Upper lobe of right lung (tissue), 1 donor: ENCODE measurements at regions not wholly inside any gene's neighbourhood (a gene's known extent, or its start where the extent isn't known, plus 50 kb on each side); places are given as distances from the start of the nearest gene placed in this dataset.

Experiments used
- ATAC-seq: fragments of 200-7000 bp; cut with Tn5 transposase; one replicate; pipeline ENCODE4 v1.9.1; 2020; ENCODE audit warnings: mild to moderate bottlenecking, moderate library complexity
- DNase-seq: peaks from one replicate; pipeline ENCODE4 v3.0.0-alpha.2; 2020
- H3K27ac ChIP-seq: fragments of 200-600 bp; one replicate; pipeline ENCODE4 v1.8.0; 2022
- H3K27me3 ChIP-seq: fragments of 200-600 bp; one replicate; pipeline ENCODE4 v1.8.0; 2022; ENCODE audit warnings: mild to moderate bottlenecking
- H3K36me3 ChIP-seq: fragments of 200-600 bp; one replicate; pipeline ENCODE4 v1.8.0; 2022
- H3K4me1 ChIP-seq: fragments of 200-600 bp; one replicate; pipeline ENCODE4 v1.8.0; 2022
- H3K4me3 ChIP-seq: fragments of 200-600 bp; one replicate; pipeline ENCODE4 v1.8.0; 2022; ENCODE audit warnings: mild to moderate bottlenecking
- H3K9me3 ChIP-seq: fragments of 200-600 bp; one replicate; pipeline ENCODE4 v1.8.0; 2022
- CTCF ChIP-seq: fragments of 200-600 bp; IDR thresholded peaks from one replicate; pipeline ENCODE4 v1.8.0; 2022; ENCODE audit warnings: antibody characterized with exemption
- intact Hi-C: fragments of 100-400 bp; cut with DNase I; formaldehyde crosslinking; loops from one replicate; pipeline ENCODE4 v1.11.0; 2022
- donor health status: DM: no; HTN: yes; CAD: no; lungs with severe emphysema.

- no peaks in the 10 kb centered on the region for H3K27me3 ChIP-seq
- DNase-seq, result no peak
- H3K4me1 ChIP-seq, result no peaks in the 10 kb centered on the region
- no peak for ATAC-seq
- no peak overlapping the region for H3K27ac ChIP-seq
- H3K4me3 ChIP-seq, result no peak overlapping the region
- intact Hi-C loops, result no loop called here
- no peaks in the 10 kb centered on the region for H3K9me3 ChIP-seq
- no peak for TF ChIP-seq CTCF
- no peaks in the 10 kb centered on the region for H3K36me3 ChIP-seq
Observed at GRCh38 chr3:190722181-190722905, 140.2 kb downstream of the GMNC start.

- intact Hi-C loops, result no loop called here
- TF ChIP-seq CTCF, result no peak
- Histone ChIP-seq H3K36me3 (no peaks in the 10 kb centered on the region), H3K4me1 (no peaks in the 10 kb centered on the region), H3K9me3 (no peaks in the 10 kb centered on the region), H3K4me3 (no peak overlapping the region), H3K27me3 (no peaks in the 10 kb centered on the region), H3K27ac (no peak overlapping the region)
- ATAC-seq, result no peak
- no peak for DNase-seq
Observed at GRCh38 chr3:190721330-190721729, 141.2 kb downstream of the GMNC start.

- Histone ChIP-seq H3K4me1 (no peaks in the 10 kb centered on the region), H3K4me3 (peak overlapping the region; percentile 11), H3K27ac (no peak overlapping the region), H3K36me3 (no peaks in the 10 kb centered on the region), H3K9me3 (no peaks in the 10 kb centered on the region), H3K27me3 (no peaks in the 10 kb centered on the region)
- intact Hi-C loops, result no loop called here
- DNase-seq, result no peak
- no peak for ATAC-seq
- no peak for TF ChIP-seq CTCF
Observed at GRCh38 chr3:190718671-190719070, 143.8 kb downstream of the GMNC start.

GRCh38 chr3:190718097-190718496 is 144.4 kb downstream of the GMNC start:
- no peak overlapping the region for H3K27ac ChIP-seq
- H3K27me3 ChIP-seq, result no peaks in the 10 kb centered on the region
- H3K36me3 ChIP-seq, result no peaks in the 10 kb centered on the region
- no peaks in the 10 kb centered on the region for H3K9me3 ChIP-seq
- ATAC-seq (no peak), DNase-seq (no peak)
- intact Hi-C loops, result no loop called here
- no peak for TF ChIP-seq CTCF
- H3K4me1 ChIP-seq, result no peaks in the 10 kb centered on the region
- peak overlapping the region; percentile 11 for H3K4me3 ChIP-seq

- no peak for DNase-seq
- TF ChIP-seq CTCF, result no peak
- no peaks in the 10 kb centered on the region for H3K9me3 ChIP-seq
- H3K4me3 ChIP-seq, result no peak overlapping the region
- H3K4me1 ChIP-seq, result no peaks in the 10 kb centered on the region
- H3K27ac ChIP-seq, result no peak overlapping the region
- no peaks in the 10 kb centered on the region for H3K36me3 ChIP-seq
- intact Hi-C loops, result no loop called here
- ATAC-seq, result no peak
- no peaks in the 10 kb centered on the region for H3K27me3 ChIP-seq
Observed at GRCh38 chr3:190716961-190717360, 145.5 kb downstream of the GMNC start.

GRCh38 chr3:190716211-190716610 is 146.3 kb downstream of the GMNC start:
- no peak overlapping the region for H3K27ac ChIP-seq
- intact Hi-C loops, result no loop called here
- H3K9me3 ChIP-seq, result no peaks in the 10 kb centered on the region
- TF ChIP-seq CTCF, result no peak
- no peaks in the 10 kb centered on the region for H3K27me3 ChIP-seq
- ATAC-seq (no peak), DNase-seq (no peak)
- H3K36me3 ChIP-seq, result no peaks in the 10 kb centered on the region
- no peak overlapping the region for H3K4me3 ChIP-seq
- no peaks in the 10 kb centered on the region for H3K4me1 ChIP-seq
